Activated CD4-positive, alpha-beta memory T cell treated with anti-CD3 and anti-CD28 coated beads for 36 hours (primary cell): ENCODE measurements at regions not wholly inside any gene's neighbourhood (a gene's known extent, or its start where the extent isn't known, plus 50 kb on each side); places are given as distances from the start of the nearest gene placed in this dataset.
A peak's percentile ranks its signal among the peaks of the same experiment; 100 is the strongest.

Source experiments
- CTCF ChIA-PET: fragments of 350-600 bp; sonication (Branson Sonifier 250); formaldehyde crosslinking; loops from one replicate; lab custom pipeline; 2021; ENCODE audit warnings: antibody characterized with exemption, inconsistent platforms; lab: Charles Lee
- POLR2A ChIA-PET: fragments of 350-600 bp; sonication (Branson Sonifier 250); formaldehyde crosslinking; loops from one replicate; lab custom pipeline; 2021; ENCODE audit warnings: antibody characterized with exemption; lab: Charles Lee
- DNase-seq: peaks from one replicate; pipeline ENCODE4 v3.0.0-alpha.2; 2020
- H3K27ac Mint-ChIP-seq: one replicate; pipeline ENCODE4 v1.8.0; 2021; ENCODE audit warnings: mixed read lengths
- H3K27me3 Mint-ChIP-seq: one replicate; pipeline ENCODE4 v1.8.0; 2021; ENCODE audit warnings: mixed read lengths
- H3K36me3 Mint-ChIP-seq: one replicate; pipeline ENCODE4 v1.8.0; 2021; ENCODE audit warnings: mixed read lengths
- H3K4me1 Mint-ChIP-seq: one replicate; pipeline ENCODE4 v1.8.0; 2021; ENCODE audit warnings: low read depth, mixed read lengths
- H3K4me3 Mint-ChIP-seq: one replicate; pipeline ENCODE4 v1.8.0; 2021; ENCODE audit warnings: mild to moderate bottlenecking, mixed read lengths
- H3K9me3 Mint-ChIP-seq: one replicate; pipeline ENCODE4 v1.8.0; 2021; ENCODE audit warnings: mixed read lengths
- intact Hi-C: fragments of 100-400 bp; cut with micrococcal nuclease; formaldehyde crosslinking; loops from one replicate; pipeline ENCODE4 v1.15.1; 2023

GRCh38 chr5:91433861-91434260, 50.7 kb upstream of the ARRDC3 start:
- H3K4me3 Mint-ChIP-seq, result no peak overlapping the region

More at GRCh38 chr5:91433861-91434260, 50.7 kb upstream of the ARRDC3 start:
- intact Hi-C loops, result no loop called here
- POLR2A ChIA-PET, result no interaction called here
- H3K27ac Mint-ChIP-seq, result peak overlapping the region; percentile 25
- CTCF ChIA-PET, result interaction anchor here (2.9 kb wide), 1 partner anchor 14 kb away, joined by 13 read pairs; no protein-coding TSS in a partner anchor
- no peaks in the 10 kb centered on the region for H3K36me3 Mint-ChIP-seq
- peaks cover 4% of the 10 kb centered on the region for H3K9me3 Mint-ChIP-seq
- no peaks in the 10 kb centered on the region for H3K27me3 Mint-ChIP-seq
- peaks cover 20% of the 10 kb centered on the region for H3K4me1 Mint-ChIP-seq
- no peak for DNase-seq
